A172 (cell line): ENCODE measurements at regions not wholly inside any gene's neighbourhood (a gene's known extent, or its start where the extent isn't known, plus 50 kb on each side); places are given as distances from the start of the nearest gene placed in this dataset.
"Not testable (repeated sequence)": the region's sequence is repeated elsewhere in the genome, so short reads cannot be mapped to it uniquely, and the experiment has no call there.

Experiments
- DNase-seq: peaks from one replicate; pipeline ENCODE4 v3.0.0-alpha.2; 2015; ENCODE audit warnings: low spot score

DNA sequence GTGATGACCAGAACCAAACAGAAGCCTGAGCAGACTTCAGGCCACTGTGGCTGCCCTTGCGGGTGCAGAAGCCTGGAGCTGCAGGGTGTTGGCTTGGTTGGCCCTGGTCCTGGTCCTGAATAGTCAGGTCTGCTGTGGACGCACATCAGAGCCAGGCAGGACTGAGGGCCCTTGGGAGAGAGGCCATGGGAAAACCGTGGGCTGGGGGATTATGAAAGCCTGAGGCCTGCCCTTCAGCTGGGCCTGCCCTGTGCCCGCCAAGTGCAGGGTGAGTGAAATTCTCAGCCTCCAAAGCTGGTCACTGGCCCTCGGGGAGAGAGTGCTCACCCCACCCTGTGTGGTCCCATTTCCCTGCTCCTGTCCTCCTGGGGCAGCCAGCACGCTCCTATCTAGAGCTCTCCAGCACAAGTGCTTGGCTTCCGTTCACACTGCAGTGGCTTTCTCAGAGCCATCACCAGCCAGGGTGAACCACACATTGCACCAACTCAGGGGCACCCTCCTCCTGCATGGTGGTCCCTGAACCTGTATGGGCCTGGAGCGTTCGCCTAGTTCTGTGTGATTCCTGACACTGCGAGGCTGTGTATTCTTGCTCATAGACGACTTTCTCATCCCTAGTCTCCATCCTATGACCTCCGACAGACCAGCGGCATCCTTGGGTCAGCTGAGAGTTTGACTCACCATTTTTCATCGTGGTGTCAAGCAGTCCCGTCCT, 146.1 kb downstream of the TTLL2 start:
- DNase-seq, result no peak

DNA sequence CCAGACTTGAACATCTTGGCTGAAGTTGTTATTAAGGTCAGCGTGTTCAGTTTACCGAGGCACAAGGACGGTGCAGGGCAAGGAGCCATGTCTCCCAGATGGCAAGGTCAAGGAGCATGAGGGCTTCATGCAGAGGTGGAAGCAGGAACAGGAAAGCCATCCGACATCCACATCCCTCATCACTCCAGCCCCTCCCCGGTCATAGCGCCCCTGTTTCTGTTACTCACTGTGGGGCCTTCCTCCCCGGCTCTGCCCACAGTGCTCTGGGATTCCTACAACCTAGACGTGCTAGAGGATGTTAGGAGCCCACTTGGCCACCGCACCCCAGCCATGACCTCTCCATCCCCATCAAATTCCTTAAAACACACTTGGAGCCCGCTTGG, 146.7 kb downstream of the TTLL2 start:
- DNase-seq, result no peak

DNA sequence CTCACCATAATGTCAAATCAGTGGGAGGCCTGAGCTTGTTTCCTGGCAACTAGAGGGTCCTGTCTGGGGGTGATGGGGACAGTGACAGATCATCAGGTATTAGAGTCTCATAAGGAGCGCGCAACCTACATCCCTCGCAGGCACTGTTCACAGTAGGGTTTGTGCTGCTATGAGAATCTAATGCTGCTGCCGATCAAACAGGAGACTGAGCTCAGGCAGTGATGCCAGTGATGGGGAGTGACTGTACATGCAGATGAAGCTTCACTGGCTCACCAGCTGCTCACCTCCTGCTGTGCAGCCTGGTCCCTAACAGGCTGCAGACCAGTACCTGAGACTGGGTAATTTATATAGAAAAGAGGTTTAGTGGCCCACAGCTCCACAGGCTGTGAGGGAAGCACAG, 147.3 kb downstream of the TTLL2 start:
- no peak for DNase-seq

DNA sequence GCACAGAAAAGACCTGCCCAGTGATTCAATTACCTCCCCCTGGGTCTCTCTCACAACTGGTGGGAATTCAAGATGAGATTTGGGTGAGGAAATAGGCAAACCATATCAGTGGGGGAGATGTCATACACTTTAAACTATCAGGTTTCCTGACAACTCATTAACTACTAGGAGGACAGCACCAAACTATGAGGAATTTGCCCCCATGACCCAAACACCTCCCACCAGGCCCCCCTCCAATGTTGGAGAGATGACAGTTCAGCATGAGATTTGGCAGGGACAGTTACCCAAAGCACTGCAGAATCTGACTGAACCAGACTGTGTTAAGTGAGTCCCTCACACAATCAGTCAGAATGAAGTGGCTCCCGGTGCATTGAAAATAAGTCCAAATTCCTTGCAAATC, 148.0 kb downstream of the TTLL2 start:
- no peak for DNase-seq

DNA sequence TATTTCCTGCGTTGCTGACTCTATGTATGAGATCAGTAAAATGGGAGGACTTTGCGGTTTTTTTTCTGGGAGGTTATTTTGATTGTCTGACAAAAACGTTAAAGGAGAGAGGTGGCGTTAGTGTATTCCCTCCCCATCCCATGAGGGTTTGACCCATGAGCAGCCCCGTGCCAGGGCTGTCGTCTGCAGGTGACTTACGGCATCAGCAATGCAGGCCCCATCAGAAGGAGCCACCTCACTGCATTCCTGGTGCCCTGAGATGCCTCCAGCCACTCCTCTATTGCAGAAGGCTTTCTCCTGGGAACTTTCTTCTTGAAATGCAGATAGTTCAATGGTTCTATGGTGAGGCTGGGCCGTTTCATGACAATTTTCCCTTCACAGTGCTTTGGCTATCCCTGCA, 149.3 kb downstream of the TTLL2 start:
- DNase-seq, result no peak

DNA sequence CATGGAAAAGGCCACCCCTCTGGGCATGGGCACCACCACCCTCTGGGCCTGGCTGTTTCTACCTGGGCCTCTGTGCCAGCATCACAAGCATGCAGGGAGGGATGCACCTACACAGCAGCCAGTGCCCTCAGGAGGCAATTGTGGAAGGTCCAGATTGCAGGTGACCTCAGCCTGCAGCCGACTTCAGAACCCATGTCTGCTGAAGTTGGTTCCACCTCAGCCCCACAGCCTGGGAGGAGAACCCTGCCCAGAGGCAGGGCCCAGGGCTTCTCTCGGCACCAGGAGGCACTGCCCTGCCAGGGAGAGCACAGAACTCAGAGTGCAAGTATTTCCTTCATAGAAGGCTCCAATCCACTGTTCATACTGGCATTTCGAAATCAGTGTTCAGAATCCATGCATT, 149.8 kb downstream of the TTLL2 start:
- DNase-seq, result no peak

DNA sequence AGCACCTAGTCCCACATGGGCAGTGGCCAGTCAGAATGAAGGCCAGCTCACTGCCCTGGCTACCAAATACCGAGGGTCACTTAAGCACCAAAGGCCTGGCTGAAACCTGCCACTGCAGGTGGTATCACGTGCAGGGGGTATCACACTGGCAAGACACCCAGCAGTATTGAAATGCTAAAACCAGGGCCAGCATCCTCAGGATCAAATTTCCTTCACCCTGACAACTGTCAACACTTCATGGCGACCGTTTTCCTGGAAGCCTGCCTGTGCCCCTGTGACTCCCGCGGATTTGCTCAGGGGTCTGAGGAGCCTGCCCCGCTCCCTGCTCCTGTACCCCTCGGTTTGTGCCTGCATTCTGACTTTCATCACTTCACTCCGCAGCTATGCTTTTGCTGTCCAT, 151.1 kb downstream of the TTLL2 start:
- no peak for DNase-seq

DNA sequence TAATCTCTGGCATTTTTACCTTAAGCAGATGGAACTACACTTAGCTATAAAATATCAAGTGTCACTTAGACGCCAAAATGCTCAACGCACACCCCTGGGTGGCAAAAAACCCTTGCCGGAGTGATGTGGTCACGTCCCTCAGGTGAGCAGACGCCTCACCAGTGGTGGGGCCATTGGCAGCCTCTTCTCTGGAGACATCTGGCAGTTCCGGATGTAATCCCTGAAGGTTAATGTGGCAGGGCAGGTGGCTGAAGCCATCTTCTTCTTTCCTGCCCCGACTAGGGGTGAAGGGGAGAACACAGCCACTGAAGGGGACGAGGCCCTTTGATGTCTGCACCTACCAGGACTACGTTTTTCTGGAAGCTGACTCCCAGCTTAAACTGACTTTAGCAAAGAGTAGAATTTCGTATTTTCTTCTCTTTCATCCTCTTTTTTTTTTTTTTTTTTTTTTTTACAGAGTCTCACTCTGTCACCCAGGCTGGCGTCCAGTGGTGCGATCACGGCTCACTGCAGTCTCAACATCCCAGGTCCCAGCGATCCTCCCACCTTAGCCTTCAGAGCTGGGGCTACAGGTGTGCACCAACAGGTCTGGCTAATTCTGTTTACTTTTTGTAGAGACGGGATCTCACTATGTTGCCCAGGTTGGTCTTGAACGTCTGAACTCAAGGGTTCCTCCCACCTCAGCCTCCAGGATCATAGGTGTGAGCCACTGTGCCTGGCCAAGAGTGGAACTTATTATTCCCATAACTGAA, 152.1 kb downstream of the TTLL2 start:
- DNase-seq, result no peak

DNA sequence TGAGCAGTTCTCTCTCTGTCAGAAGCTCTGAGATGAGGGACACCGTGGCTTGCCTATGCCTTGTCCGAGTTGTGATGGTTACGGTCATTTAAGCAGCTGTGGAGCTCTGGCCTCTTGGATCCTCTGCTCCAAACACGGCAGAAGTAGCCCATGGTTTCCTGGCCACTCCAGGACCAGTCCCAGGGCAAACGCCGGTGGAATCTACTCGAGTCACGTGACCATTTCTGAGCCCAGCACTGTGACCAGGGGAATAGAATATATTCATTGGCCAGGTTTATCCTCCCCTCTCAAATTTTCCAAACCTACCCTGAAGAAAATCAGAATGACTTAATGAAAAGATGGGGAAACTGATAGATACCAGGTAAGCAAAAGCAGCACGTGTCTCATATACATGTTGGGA, 152.8 kb downstream of the TTLL2 start:
- DNase-seq, result no peak

DNA sequence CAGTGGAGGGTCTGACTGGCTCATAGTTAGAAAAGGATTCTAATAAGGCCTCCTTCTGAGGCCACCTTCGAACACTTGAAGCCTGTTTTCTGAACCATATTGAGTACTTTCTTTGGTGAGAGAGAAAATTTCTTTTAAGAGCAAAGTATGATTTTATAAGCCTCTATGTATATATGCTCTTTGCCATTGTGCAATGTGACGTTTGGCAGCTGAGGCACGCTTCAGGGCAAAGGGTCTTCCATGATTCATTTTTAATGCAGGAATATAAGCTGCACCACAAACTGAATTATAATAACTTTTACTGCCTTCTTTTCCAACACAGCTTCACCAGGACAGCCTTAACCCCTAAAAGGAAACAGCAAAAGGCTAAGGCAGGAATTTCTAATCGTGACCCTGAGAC, 154.4 kb downstream of the TTLL2 start:
- no peak for DNase-seq

DNA sequence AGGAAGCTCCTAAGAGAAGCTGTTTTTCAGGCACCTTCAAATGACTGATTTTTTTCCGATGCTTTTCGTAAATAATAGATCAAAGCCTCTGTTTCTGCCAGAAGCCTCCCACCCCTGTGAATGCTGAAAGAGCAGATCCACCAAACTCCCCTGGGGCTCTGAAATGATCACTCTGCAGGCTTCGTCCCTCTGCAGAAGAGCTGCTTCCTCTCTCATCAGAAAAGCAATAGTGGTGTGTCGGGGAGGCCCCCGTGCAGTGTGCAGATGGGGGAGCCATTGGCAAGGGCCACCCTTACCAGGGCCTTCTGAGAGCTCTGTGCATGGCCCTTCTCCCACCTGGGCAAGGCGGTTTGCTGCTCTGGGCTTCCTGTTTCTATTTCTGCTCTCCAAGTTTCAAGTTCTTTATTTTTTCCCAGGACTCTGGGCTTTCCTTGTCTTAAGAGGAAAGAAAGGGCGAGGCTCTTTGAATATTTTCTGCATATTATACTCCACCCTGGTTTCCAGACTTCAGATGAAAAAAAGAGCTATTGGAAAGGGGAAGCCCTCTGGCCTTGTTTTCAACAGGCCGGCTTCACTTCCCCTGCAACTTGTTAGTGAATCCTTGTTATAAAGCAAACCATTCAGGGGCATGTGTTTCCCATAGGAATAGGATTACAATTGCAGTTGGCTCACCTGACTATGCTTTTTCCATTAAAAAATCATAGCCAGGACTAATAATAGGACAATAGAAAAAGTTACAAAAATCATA, 155.2 kb downstream of the TTLL2 start:
- DNase-seq, result no peak

DNA sequence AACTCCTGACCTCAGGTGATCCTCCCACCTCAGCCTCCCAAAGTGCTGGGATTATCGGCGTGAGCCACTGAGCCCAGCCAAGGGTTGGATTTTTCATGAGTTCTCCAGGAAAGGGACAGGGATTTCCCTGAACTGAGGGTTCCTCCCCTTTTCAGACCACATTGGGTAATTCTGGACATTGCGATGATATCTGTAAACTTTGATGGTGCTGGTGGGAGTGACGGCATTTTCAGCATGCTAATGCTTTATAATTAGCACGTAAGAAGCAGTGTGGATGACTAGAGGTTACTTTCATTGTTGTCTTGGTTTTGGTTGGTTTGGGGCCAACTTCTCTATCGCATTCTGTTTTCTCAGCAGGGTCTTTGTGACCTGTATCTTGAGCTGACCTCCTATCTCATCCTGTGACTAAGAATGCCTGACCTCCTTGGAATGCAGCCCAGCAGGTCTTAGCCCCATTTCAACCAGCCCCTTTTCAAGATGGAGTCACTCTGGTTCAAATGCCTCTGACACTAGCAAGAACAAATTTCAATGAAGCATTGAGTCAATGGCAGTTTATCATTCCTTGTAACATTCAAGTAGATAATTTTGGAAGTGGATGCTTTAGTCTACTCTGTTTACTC, 156.5 kb downstream of the TTLL2 start:
- DNase-seq, result no peak

DNA sequence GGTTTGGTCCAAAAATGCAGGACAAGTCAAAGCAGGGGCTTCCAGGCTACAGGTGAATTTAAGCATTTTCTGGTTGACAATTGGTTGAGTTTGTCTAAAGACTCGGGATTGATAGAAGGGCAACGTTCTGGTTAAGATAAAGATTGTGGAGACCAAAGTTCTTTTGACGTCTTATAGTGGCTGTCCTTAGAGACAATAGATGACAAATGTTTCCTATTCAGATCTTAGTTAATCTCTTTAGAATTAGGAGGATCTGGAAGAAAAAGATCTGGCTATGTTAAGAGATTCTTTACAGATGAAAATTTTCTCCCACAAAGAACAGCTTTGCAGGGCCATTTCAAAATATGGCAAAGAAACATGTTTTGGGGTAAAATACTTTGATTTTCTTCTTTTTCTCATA, 157.9 kb downstream of the TTLL2 start:
- DNase-seq, result not testable (repeated sequence)

DNA sequence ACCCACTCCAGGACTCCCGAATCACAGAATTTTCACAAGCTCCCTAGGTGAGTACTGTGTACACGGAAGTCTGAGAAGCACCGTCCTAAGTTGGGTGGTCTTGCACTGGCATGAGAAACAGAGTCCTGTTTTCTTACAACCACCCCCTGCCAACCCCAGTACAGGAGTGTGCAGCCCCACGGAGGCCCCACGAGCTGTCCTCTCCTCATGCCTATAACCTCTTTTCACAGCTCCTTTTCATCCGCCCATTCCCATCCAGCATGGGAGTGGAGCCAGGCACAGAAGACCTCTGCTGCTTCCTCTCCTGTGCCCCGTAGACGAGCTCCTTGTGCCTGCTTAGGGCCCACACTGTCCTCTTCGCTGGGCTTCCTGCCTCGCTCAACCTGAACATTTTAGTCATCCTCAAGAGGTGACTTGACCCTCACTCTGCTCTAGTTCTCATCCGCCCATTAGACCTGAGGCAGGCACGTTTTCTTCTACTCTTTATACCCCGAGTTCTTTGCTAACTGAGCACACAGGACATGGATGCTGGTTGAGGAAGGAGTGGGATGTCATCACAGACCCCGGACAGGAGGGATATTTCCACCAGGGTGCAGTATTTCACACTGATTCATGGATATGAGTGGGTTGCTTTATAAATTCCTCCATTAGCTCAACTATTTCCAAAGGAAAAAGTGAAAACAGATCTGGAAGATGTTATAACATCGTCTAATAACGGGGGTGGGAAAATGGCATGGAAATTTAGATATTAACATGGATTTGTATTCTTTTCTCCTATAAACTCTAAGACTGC, 160.5 kb downstream of the TTLL2 start:
- DNase-seq, result peak; percentile 3

DNA sequence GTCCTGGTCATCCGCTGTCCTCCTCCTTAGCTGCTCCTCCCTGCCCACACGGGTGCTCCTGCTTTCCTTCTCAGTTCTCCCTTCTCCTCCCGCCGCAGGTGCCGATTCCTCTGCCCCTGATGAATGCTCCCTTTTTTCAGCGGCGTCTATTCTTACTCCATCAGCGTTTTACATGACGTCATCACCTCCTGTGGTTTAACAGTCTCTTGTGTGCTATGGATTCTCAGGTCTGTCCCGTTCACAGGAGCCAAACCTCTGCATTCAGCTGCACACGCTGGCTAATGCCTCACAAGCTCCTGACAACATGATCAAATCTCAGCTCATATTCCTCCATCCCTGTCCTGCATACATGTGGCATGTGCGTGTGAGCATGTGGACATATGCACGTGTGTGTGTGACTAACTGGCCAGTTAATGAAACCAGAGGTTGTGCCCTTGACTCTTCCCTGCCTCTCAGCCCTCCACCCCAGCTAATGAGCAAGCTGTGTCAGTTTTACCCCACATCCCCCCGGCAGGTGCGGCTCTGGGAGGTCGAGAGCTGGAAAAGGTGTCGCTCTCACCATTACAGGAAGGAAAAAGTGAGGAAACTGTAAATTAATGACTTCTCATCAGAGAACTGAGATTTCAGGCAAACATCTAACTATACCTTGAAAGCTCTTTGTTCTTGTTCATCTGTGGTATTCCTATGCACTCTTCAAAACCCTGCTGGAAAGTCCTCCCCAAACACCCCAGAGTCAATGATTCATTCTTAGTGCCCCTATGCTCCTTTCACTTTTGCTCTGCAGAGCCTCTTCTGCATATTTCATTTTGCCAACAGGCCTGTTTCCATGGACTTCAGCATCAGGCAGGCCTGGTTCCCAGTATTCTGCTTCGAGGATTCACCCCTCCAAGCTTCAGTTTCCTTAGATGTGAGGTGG, 163.1 kb downstream of the TTLL2 start:
- no peak for DNase-seq

DNA sequence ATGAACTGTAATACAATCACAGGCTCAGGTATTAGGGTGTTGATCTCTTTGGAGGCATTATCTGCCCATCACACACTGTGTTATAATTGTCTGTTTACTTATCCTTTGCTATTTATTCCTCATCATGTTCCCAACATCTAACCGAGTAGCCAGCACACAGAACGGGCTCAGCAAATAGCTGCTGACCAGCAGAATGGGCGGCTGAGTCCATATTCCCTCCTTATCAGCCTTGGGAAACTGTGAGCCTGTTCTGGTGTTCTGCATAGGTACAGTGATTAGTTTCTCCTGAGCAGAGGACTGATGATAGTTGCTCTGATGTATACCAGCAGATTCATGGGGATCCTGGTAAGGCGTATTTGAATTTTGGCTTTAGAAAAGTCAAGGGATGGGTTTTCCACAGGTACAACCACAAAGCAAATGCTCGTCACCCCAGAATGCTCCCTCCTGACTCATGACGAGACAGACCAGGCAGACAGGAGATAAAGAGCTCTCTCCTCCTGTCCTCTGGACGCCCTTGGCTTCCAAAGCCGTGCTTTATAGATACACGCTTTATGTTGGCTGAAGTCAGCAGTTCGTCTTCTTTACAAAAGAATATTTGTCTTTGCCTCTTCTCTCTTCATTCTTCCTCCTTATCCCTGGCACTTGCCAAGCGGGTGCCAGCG, 166.7 kb downstream of the TTLL2 start:
- no peak for DNase-seq

DNA sequence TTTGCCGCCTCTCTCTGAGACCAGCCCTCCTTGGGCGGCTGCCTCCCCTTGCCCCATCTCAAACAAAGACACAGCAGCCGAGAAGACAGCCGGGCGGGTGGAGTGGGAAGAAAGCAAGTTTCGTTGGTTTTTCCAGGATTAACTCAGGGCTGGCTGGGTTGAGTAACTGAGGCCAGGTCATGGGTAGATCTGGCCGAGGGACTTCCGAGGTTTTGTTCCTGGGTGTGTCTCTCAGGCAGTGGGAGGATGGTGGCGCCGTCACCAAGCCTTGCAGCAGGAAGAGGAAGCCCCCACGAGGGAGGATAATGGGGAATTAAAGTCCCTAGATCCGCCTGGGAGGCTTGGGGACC, 167.2 kb downstream of the TTLL2 start:
- DNase-seq, result no peak

DNA sequence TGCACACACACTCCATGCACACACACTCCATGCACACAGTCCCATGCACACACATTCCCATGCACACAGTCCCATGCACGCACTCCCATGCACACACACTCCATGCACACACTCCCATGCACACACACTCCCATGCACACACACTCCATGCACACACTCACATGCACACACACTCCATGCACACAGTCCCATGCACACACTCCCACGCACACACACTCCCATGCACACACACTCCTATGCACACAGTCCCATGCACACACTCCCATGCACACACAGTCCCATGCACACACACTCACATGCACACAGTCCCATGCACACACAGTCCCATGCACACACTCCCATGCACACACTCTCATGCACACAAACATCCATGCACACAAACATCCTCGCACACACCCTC, 168.4 kb downstream of the TTLL2 start:
- no peak for DNase-seq

DNA sequence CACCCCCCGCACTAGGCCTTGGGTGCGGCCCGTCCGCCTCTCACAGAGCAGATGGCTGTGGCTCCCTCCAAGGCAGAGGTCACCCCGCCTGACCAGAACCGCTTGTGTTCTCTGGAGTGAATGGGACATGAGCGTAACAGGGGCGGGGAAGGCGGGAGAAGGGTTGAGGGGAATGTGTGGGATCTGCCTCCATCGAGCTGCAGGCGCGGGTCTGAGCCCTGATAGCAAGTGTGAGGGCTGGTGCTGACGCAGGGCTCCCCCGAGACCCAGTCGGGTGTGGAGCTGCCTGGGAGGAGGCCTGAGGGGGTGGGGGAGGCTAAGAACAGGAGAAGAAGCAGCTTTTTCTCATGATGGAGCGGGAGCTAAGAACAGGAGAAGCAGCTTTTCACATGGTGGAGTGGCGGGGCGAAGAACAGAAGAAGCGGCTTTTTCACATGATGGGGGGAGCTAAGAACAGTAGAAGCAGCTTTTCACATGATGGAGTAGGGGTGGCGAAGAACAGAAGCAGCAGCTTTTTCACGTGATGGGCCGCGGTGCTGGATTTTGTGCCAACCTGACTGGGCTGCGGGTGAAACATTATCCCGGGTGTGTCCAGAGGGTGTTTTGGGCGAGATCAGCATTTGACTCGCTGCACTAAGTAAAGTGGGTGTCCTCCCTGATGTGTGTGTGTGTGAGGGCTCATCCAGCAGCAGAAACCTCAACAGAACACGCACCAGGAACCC, 169.3 kb downstream of the TTLL2 start:
- DNase-seq, result no peak
